GM21786 (cell line): ENCODE measurements at regions not wholly inside any gene's neighbourhood (a gene's known extent, or its start where the extent isn't known, plus 50 kb on each side); places are given as distances from the start of the nearest gene placed in this dataset.

Source experiments
- ATAC-seq: cut with Tn5 transposase; IDR thresholded peaks from one replicate; pipeline ENCODE4 v1.9.1; 2021; ENCODE audit not compliant: unreplicated experiment

DNA sequence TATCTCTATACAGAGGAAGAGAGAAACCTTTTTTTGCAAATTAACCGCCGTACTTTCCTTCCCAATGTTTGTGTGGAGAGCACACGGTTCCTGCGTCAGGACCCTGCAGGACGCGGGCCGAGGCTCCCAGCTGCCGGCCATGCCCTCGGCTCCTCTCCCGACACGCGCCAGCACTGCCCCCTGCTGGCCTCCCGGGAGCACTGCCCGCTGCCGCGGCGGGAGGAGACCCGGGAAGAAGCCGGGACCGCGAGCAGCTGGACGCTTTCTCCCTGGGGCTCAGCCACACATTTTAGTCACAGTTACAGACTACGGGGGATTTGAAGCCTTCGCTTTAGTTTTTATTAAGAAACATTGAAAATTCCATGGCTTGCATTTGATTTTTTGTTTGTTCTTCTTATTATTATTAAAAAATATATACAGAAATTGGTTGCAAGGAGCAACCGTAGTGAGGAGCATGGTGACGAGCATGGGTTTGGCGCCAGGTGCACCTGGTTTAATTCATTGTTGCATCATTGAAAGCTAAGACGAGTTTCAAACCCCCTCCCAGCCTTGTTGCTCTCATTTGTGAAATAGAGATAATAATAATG, 401.2 kb downstream of the GALR1 start:
- peak; percentile 84 for ATAC-seq

DNA sequence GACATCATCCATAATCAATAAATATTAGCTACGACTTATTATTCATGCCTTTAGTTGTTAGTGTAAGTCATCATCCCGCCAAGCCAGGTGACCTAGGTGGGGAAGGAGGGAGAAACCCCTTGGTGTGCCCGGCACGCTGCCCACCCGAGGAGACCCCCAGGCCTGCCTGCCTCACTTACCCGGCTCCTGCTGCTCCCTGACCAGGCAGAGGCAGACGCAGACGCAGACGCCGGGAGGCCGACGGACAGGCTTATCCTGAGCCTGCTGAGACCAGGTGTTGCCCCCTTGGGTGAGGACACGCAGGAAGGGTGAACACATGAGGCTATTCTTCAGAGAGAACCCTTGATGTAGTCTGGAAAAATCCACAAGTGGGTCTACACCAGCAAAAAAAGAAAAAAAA, 401.8 kb downstream of the GALR1 start:
- no peak for ATAC-seq

DNA sequence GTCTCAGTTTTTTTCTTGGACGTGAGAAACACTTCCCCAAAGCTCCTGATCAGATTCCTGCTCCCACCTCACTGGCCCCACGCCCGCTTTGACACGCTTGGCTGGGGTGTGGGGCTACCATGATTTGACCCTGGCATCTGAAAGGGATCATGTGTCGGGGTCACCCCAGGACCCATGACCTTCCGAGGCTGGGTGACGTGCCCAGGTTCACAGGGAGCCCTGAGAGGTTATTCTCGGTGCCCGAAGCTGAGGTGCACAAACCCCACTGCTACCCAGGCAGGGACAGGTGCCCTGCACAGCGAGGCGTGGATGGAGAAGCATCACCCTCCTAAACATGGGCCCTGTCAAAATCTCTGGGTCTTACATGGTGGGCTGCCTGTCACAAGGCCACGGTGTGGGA, 404.1 kb downstream of the GALR1 start:
- ATAC-seq, result no peak

- ATAC-seq, result no peak
These were observed 404.7 kb downstream of the GALR1 start for GRCh38 chr18:77654302-77654701.

DNA sequence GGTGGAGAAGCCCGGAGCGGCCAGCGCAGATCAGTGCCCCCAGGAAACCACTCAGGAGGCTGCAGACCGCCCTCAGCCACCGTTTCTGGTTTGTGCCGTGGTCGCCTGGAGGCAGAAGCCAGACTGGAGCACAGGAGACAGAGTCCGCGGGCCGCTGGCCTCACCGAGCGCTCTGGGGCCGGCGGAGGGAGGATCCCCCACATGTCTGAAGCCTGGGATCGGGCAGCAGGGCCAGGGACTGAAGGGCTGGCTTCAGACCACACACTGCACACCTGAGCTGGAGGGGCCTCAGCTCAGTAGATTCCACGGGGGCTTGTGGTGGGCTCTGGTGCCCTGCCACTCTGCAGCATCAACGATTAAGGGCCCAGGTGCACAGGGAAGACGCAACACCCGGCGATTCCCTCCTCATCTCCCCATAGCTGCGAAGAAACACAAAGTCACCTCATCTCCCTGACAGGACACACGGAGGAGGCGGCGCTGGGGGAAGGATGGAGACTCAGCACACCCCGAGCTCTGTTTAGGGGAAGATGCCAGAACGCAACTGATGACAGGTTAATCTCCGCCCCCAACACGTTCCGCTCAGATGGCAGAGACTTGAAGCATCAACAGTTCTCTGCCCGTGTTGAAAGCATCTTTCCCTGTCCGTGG, 408.1 kb downstream of the GALR1 start:
- ATAC-seq, result no peak

GRCh38 chr18:77658299-77658662, 408.6 kb downstream of the GALR1 start:
- ATAC-seq, result no peak

DNA sequence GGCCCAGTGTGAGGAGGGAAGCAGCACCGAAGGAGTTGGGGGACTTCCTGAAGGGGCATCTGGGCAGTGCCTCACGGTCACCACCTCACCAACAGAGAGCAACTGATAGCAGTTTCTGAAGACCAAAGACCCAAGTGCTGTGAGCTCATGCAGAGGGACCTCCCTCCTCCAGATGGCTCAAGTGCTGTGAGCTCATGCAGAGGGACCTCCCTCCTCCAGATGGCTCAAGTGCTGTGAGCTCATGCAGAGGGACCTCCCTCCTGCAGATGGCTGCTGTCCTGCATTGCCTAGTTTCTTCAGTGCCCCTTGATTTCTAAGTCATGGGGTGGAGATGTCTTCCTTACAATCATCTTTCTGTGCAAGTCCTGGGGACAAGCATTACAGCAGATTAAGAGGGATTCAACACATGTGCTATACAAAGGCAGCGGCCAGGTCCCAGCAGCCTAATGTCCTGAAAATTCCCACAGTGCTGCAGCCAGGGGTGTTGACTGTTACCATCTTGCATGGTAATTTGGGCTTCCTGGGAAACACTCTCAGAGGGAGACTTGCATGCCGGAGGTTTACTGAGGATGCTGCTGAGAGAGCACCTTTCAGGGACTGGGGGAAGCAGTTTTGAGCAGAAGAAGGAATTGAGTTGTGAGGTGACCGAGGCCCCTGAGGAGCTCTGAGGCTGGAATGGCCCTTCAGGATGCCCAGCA, 409.3 kb downstream of the GALR1 start:
- ATAC-seq, result no peak

DNA sequence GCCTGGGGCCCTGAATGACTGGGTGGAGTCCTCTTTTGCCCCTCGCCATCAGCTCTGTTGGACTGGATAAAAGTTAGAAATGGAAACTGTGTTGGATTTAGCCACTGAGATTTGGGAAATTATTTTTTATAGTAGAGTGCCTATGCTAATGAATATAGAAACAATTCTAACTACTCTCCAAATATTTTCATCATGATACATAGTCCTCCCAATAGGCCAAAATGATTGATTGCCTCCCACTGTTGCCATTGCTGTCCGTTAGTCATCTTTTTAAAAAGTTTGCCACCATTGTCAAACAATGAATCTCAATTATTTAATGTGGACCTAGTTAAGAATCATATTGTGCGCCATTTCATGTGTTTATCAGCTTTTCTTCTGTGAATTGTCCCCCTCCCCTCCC, 417.0 kb downstream of the GALR1 start:
- no peak for ATAC-seq

DNA sequence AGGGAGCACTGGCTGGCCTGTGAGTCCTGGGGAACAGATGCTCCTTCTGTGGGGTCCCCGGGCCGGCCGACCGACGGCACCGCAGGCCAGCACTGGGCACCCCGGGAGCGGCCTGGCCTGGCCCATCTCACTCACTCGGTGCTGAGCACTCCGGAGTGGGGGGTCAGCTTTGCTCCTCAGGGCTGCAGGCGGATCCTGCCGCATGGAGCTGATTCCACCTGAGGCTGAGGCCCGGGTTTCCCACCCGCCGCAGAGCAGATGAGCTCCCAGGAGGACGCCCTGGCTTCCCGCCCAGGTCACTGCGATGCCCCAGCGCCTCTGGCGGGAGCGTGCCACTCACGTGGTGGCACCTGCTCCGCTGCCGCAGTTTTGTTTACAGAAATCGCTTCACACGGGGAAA, 418.6 kb downstream of the GALR1 start:
- no peak for ATAC-seq

- ATAC-seq, result no peak
These were observed 419.7 kb downstream of the GALR1 start for GRCh38 chr18:77669331-77669730.

- no peak for ATAC-seq
These were observed 422.0 kb downstream of the GALR1 start for GRCh38 chr18:77671456-77672167.

GRCh38 chr18:77676910-77677309, 427.3 kb downstream of the GALR1 start:
- ATAC-seq, result no peak

- ATAC-seq, result no peak
These were observed 427.9 kb downstream of the GALR1 start for GRCh38 chr18:77677536-77677935.

DNA sequence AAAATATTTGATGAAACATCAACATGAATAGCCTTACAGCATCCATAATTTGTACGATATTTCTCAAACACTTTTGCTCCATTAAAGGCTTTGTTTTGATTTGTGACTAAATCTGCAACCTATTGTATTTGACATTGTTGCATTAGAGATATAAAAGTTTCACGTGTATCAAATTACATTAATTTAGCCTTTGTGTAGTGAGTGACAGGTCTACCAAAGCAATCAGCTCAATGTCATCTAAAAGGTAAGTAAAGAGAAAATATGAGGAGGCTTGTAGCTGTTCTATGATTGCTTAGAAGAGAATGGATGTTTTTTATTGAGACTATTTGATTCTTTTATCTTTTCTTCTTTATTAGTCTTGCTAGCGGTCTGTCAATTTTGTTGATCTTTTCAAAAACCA, 430.2 kb downstream of the GALR1 start:
- no peak for ATAC-seq

DNA sequence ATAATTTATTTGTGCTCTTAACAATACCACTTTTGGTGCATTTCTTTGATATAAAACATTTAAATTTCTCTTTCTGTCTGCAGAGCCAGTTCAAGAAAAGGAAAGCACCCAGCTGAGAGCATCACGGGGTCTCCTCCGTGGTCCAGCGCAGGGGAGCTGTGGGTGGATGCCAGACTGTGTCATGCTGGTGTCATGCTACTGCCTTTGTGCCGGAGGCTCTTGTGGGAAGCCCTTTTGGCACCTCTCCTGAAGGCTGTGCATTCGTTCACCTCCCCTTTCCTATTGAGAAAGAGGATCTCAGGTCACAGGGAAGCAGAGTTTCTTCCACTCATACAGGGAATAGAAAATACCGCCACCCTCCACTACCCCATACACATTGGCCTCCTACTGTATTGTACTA, 450.4 kb downstream of the GALR1 start:
- no peak for ATAC-seq

- no peak for ATAC-seq
These were observed 452.3 kb downstream of the GALR1 start for GRCh38 chr18:77701977-77702376.

DNA sequence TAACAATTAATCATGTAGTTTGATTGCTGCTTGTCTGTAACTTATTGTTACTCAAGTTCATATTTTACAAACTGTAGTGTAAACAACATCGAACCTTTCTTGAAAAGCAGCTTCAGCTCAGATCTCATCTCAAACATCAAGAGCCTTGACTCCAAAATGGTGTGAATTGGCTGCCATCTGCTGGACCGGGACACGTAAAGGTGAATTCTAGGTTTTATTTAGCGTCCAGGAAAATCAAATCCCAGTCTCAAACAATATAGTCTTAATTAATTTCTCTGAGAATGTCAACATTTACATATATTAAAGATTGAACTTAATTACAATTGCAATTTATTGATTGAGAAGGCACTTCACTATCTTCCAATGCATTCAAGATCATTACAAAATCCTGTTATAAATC, 453.0 kb downstream of the GALR1 start:
- no peak for ATAC-seq

DNA sequence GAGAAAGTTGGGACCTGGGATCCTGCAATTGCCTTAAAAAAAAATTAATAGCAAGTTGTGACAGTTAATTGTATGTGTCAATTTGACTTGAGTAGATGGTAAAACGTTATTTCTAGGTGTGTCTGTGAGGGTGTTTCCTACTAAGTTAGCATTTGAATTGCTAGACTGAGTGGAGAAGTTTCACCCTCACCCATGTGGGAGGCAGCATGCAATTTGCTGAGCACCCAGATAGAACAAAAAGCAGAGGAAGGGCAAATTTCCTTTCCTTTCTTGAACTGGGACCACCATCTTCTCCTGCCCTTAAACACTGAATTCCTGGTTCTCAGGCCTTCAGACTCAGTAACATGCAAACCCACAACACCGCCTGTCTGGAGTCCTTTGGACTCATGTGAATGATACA, 455.7 kb downstream of the GALR1 start:
- no peak for ATAC-seq

- peak; percentile 80 for ATAC-seq
These were observed 459.3 kb downstream of the GALR1 start for GRCh38 chr18:77708826-77709506.

DNA sequence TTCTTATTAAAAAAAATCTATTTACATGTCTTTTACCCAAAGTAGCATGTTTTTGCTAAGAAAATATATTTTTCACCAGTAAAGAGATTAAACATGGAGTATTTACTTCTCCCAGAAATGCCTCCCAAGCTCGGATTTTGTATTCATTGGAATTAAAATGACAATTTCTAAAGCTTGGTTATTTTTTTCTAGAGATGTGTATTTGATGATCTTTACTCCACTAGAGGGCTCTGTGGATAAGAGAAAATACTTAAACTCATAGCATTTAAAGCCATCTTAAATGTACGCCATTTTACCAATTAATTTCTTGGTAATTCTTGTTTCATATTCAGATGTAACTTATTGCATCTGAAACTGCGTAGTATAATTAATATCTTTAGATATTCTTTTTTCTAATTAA, 461.4 kb downstream of the GALR1 start:
- ATAC-seq, result no peak

DNA sequence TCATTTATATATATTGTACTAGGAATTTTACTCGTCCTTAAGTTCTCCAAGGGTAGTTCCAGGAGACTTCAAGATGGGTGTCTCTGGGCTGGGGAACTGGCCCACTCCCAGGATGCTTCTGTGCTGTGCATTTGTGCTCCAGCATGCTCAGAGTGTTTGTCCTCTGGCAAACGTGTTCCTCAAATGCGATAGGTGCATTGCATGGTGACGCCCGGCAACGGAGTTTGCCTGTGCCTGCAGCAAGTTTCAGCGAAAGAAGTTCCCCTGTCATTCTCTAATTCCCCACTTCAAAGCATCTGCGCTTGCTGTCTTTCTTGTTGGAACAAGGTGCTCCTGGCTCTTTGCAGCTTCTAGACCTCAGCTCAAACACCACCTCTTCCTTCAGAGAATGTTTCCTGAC, 465.1 kb downstream of the GALR1 start:
- ATAC-seq, result no peak
